Calu3 (cell line): ENCODE measurements at regions not wholly inside any gene's neighbourhood (a gene's known extent, or its start where the extent isn't known, plus 50 kb on each side); places are given as distances from the start of the nearest gene placed in this dataset.

ENCODE experiments used
- BruUV-seq: library from RNA; stranded (reverse); fragments of 400-500 nt; replicated peaks from 2 replicates; lab custom pipeline; 2021; lab: Mats Ljungman, UMichigan
- CTCF ChIA-PET: fragments of 300-600 bp; sonication (Branson Sonifier 250); formaldehyde crosslinking; loops from one replicate; lab custom pipeline; 2022; ENCODE audit warnings: antibody characterized with exemption; lab: Charles Lee
- DNase-seq: peaks from one replicate; pipeline ENCODE4 v3.0.0; 2022
- H3K27ac Mint-ChIP-seq: one replicate; pipeline ENCODE4 v1.8.0; 2022; ENCODE audit warnings: mixed read lengths; ENCODE audit not compliant: unreplicated experiment
- H3K27me3 Mint-ChIP-seq: one replicate; pipeline ENCODE4 v1.8.0; 2022; ENCODE audit warnings: mixed read lengths; ENCODE audit not compliant: unreplicated experiment
- H3K36me3 Mint-ChIP-seq: one replicate; pipeline ENCODE4 v1.8.0; 2022; ENCODE audit warnings: mild to moderate bottlenecking, moderate library complexity, mixed read lengths; ENCODE audit not compliant: insufficient read depth, unreplicated experiment
- H3K4me1 Mint-ChIP-seq: one replicate; pipeline ENCODE4 v1.8.0; 2022; ENCODE audit warnings: mild to moderate bottlenecking, low read depth, mixed read lengths; ENCODE audit not compliant: unreplicated experiment
- H3K4me3 Mint-ChIP-seq: one replicate; pipeline ENCODE4 v1.8.0; 2022; ENCODE audit warnings: mild to moderate bottlenecking, low read depth, moderate library complexity, mixed read lengths; ENCODE audit not compliant: unreplicated experiment
- H3K9me3 Mint-ChIP-seq: one replicate; pipeline ENCODE4 v1.8.0; 2022; ENCODE audit warnings: low read depth, mixed read lengths; ENCODE audit not compliant: unreplicated experiment
- intact Hi-C: fragments of 100-400 bp; cut with micrococcal nuclease; formaldehyde crosslinking; loops from one replicate; pipeline ENCODE4 v1.10.0; 2022; ENCODE audit not compliant: unreplicated experiment
- TF ChIP-seq, protein P1 (sequence below): fragments of 200-600 bp; IDR thresholded peaks from one replicate; pipeline ENCODE4 v1.8.0; 2022; ENCODE audit warnings: antibody characterized with exemption; ENCODE audit not compliant: unreplicated experiment

DNA sequence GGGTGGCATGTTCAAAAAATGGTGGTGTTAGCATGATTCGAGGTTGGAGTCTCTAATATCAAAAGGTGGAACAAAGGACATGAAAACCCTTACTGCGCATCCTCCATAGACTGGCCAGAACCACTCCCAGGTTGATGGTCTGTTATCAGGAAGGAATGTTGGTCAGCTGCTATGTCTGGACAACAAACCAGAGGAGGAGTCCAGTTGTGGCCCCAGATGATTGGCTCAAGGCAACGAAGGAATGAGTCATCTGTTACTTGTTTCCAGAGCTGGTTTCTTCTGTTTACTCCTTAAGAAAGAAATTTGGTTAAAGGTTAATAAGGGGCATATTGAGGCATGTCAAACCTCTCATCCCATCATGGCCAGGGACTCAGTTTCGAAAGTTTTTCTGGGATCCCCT lies 56.8 kb upstream of the GRIA4 start:
- Mint-ChIP-seq H3K36me3 (no peaks in the 10 kb centered on the region), H3K9me3 (no peaks in the 10 kb centered on the region), H3K27me3 (no peaks in the 10 kb centered on the region), H3K27ac (no peak overlapping the region), H3K4me1 (peaks cover 9% of the 10 kb centered on the region), H3K4me3 (no peak overlapping the region)
- intact Hi-C loops, result no loop called here
- DNase-seq, result no peak
- CTCF ChIA-PET, result no interaction called here
- TF ChIP-seq, protein P1, sequence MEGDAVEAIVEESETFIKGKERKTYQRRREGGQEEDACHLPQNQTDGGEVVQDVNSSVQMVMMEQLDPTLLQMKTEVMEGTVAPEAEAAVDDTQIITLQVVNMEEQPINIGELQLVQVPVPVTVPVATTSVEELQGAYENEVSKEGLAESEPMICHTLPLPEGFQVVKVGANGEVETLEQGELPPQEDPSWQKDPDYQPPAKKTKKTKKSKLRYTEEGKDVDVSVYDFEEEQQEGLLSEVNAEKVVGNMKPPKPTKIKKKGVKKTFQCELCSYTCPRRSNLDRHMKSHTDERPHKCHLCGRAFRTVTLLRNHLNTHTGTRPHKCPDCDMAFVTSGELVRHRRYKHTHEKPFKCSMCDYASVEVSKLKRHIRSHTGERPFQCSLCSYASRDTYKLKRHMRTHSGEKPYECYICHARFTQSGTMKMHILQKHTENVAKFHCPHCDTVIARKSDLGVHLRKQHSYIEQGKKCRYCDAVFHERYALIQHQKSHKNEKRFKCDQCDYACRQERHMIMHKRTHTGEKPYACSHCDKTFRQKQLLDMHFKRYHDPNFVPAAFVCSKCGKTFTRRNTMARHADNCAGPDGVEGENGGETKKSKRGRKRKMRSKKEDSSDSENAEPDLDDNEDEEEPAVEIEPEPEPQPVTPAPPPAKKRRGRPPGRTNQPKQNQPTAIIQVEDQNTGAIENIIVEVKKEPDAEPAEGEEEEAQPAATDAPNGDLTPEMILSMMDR, result no peak
- BruUV-seq, result no TSS peak

DNA sequence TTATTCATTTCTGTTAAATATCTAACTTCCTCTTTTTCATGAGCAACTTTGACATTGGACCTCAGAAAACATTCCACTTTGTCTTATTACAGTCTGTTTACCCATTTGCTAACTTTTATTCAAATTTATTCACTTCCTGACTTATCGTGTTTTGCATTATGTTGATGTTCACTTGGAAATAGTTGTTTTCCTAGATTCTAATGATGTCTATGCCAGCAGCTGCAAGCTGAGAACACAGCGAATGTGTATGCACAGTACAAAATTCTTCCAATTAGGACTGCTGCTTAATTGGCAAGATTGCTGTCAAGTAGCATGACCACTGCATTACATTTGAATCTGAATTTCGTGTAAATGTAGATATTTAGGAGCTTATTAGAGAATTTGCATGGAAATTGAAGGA lies 61.5 kb upstream of the GRIA4 start:
- DNase-seq, result no peak
- Mint-ChIP-seq H3K27me3 (no peaks in the 10 kb centered on the region), H3K27ac (no peak overlapping the region), H3K4me1 (peaks cover 17% of the 10 kb centered on the region), H3K9me3 (no peaks in the 10 kb centered on the region), H3K36me3 (no peaks in the 10 kb centered on the region), H3K4me3 (no peak overlapping the region)
- no TSS peak for BruUV-seq
- intact Hi-C loops, result no loop called here
- TF ChIP-seq, protein P1, result no peak
- CTCF ChIA-PET, result no interaction called here

DNA sequence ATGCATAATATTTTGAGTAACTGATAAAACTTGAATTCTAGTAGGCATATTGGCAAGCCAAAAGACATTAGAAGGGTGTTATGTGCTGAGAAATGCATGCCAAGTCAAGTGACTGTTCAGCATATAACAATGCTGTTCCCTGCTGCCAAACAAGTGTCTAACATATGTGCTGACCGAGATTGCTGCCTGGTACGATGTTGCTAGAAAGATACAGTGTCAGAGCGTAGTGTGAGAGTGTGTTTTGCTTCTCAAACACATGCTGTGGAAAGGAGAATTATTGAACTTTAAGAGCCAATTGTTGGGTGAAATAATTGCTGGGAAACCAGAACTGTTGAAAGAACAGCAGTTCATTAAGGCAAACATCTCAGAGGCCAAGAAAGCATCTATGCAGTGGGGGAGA lies 71.3 kb upstream of the GRIA4 start:
- intact Hi-C loops, result no loop called here
- CTCF ChIA-PET, result no interaction called here

DNA sequence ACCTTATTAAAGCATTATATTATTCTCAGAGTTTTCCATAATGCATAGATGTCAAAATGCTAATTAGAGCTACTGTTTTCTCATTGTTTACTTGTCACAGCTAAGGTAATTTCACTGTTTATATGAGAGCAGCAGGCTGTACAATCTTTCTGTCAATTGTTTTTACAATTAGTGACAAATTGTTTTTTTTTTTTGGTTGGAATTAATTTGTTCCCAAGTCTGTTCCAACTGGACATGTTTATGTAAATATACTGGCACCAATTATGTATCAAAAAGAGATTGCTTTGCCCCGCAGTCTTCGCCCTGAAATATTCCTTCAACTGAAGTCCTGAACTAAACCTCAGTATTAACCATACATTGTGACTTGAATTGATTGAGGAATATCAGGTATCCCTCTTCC lies 72.3 kb upstream of the GRIA4 start:
- H3K4me1 Mint-ChIP-seq, result no peaks in the 10 kb centered on the region
- no peak overlapping the region for H3K27ac Mint-ChIP-seq
- no peaks in the 10 kb centered on the region for H3K9me3 Mint-ChIP-seq
- no TSS peak for BruUV-seq
- no peak overlapping the region for H3K4me3 Mint-ChIP-seq
- no peak for DNase-seq
- CTCF ChIA-PET, result interaction anchor here (0.7 kb wide), 1 partner anchor 559 kb away, joined by 4 read pairs; no protein-coding TSS in a partner anchor
- no peaks in the 10 kb centered on the region for H3K36me3 Mint-ChIP-seq
- TF ChIP-seq, protein P1, result no peak
- intact Hi-C loops, result no loop called here
- no peaks in the 10 kb centered on the region for H3K27me3 Mint-ChIP-seq

More for the DNA sequence above, 71.3 kb upstream of the GRIA4 start:
- Mint-ChIP-seq H3K36me3 (no peaks in the 10 kb centered on the region), H3K4me1 (no peaks in the 10 kb centered on the region), H3K27me3 (no peaks in the 10 kb centered on the region), H3K9me3 (no peaks in the 10 kb centered on the region), H3K27ac (no peak overlapping the region), H3K4me3 (no peak overlapping the region)
- TF ChIP-seq, protein P1, result no peak
- DNase-seq, result no peak
- no TSS peak for BruUV-seq
